ENCODE measurements at regions not wholly inside any gene's neighbourhood (a gene's known extent, or its start where the extent isn't known, plus 50 kb on each side); places are given as distances from the start of the nearest gene placed in this dataset.

- TF ChIP-seq POLR2A (IDR thresholded peaks at IDR 0.05) (no peak), POLR2AphosphoS5 (IDR thresholded peaks at IDR 0.05) (no peak), CTCF (IDR thresholded peaks at IDR 0.05) (no peak), EP300 (IDR thresholded peaks at IDR 0.05) (no peak)
These were observed 65.7 kb downstream of the NENF start for GRCh38 chr1:212498283-212499040.

Data from gastroesophageal sphincter (tissue), 3 donors.